HEK293 (cell line): ENCODE measurements at regions not wholly inside any gene's neighbourhood (a gene's known extent, or its start where the extent isn't known, plus 50 kb on each side); places are given as distances from the start of the nearest gene placed in this dataset.
"Not testable (repeated sequence)": the region's sequence is repeated elsewhere in the genome, so short reads cannot be mapped to it uniquely, and the experiment has no call there.

Experiments used
- CTCF ChIA-PET: fragments of 350-600 bp; formaldehyde crosslinking; extraction: SDS; loops from one replicate; lab custom pipeline; 2021; ENCODE audit warnings: antibody characterized with exemption; lab: Yijun Ruan, JAX
- POLR2A ChIA-PET: fragments of 300-600 bp; formaldehyde crosslinking; extraction: SDS; loops from one replicate; lab custom pipeline; 2020; ENCODE audit warnings: antibody characterized with exemption, inconsistent platforms; lab: Yijun Ruan, JAX
- H3K27ac ChIP-seq: fragments of 200-500 bp; sonication (Bioruptor generic); 2 replicates; pipeline ENCODE4 v1.5.1; 2014; ENCODE audit warnings: low read depth, low read length, control low read depth, inconsistent platforms; ENCODE audit errors: extremely low read depth
- H3K36me3 ChIP-seq, 2 experiments: fragments of 200-500 bp in 1 of 2; sonication (Bioruptor generic) in 1 of 2; 1 replicate in 1 of 2; 2 replicates in 1 of 2; pipeline ENCODE4 v1.5.1; 2014 to 2017; ENCODE audit warnings: inconsistent platforms in 2 of 2, low read length in 2 of 2; ENCODE audit not compliant: control insufficient read depth in 2 of 2, insufficient read depth in 1 of 2
- H3K4me1 ChIP-seq: fragments of 200-500 bp; sonication (Bioruptor generic); 2 replicates; pipeline ENCODE4 v1.5.1; 2014; ENCODE audit warnings: mild to moderate bottlenecking, low read length, inconsistent platforms; ENCODE audit not compliant: control insufficient read depth, insufficient read depth
- H3K4me3 ChIP-seq: 2 replicates; pipeline ENCODE4 v1.5.1; 2011; ENCODE audit warnings: low read depth, mild to moderate bottlenecking, control low read depth, low read length, moderate library complexity
- H3K9me3 ChIP-seq: fragments of 200-500 bp; sonication (Bioruptor generic); 2 replicates; pipeline ENCODE4 v1.5.1; 2014; ENCODE audit warnings: low read depth, low read length, inconsistent platforms; ENCODE audit not compliant: control insufficient read depth, insufficient read depth
- GFI1B ChIP-seq: fragments of 450-650 bp; formaldehyde crosslinking; IDR thresholded peaks from 2 replicates; pipeline ENCODE4 v1.5.1; 2016; ENCODE audit warnings: missing biosample characterization, missing genetic modification characterization
- GLIS2 ChIP-seq: fragments of 450-650 bp; formaldehyde crosslinking; IDR thresholded peaks from 2 replicates; pipeline ENCODE4 v1.5.1; 2016; ENCODE audit warnings: missing biosample characterization, missing genetic modification characterization
- HOXD13 ChIP-seq: sonication (generic); formaldehyde crosslinking; IDR thresholded peaks from 2 replicates; pipeline ENCODE4 v1.8.0; 2022; ENCODE audit warnings: missing genetic modification reagents, borderline replicate concordance
- SETDB1 ChIP-seq: IDR thresholded peaks from one replicate; pipeline ENCODE4 v1.6.1; 2017; ENCODE audit warnings: mild to moderate bottlenecking, low read length, moderate library complexity, mixed read lengths; ENCODE audit not compliant: insufficient read length
- ZBTB26 ChIP-seq: fragments of 450-650 bp; formaldehyde crosslinking; optimal IDR thresholded peaks from 2 replicates; pipeline ENCODE3; 2016; ENCODE audit warnings: missing biosample characterization, mild to moderate bottlenecking, missing genetic modification characterization
- ZBTB8A ChIP-seq: fragments of 450-650 bp; formaldehyde crosslinking; IDR thresholded peaks from 2 replicates; pipeline ENCODE4 v1.5.1; 2016; ENCODE audit warnings: missing biosample characterization, missing genetic modification characterization
- ZNF133 ChIP-seq: fragments of 450-650 bp; formaldehyde crosslinking; IDR thresholded peaks from 2 replicates; pipeline ENCODE4 v1.5.1; 2016; ENCODE audit warnings: missing biosample characterization, missing genetic modification characterization
- ZNF174 ChIP-seq: fragments of 450-650 bp; formaldehyde crosslinking; IDR thresholded peaks from 2 replicates; pipeline ENCODE4 v1.5.0; 2017; ENCODE audit warnings: missing biosample characterization, mild to moderate bottlenecking, missing genetic modification characterization
- ZNF23 ChIP-seq: fragments of 450-650 bp; formaldehyde crosslinking; IDR thresholded peaks from 2 replicates; pipeline ENCODE4 v1.5.1; 2016; ENCODE audit warnings: missing biosample characterization, missing genetic modification characterization, borderline replicate concordance
- ZNF280D ChIP-seq: fragments of 450-650 bp; formaldehyde crosslinking; IDR thresholded peaks from 2 replicates; pipeline ENCODE4 v1.5.1; 2016; ENCODE audit warnings: missing biosample characterization, missing genetic modification characterization
- ZNF311 ChIP-seq: fragments of 450-650 bp; formaldehyde crosslinking; IDR thresholded peaks from 2 replicates; pipeline ENCODE4 v1.5.1; 2017; ENCODE audit warnings: missing biosample characterization, missing genetic modification characterization, borderline replicate concordance
- ZNF510 ChIP-seq: fragments of 450-650 bp; formaldehyde crosslinking; IDR thresholded peaks from 2 replicates; pipeline ENCODE4 v1.5.1; 2018; ENCODE audit warnings: mild to moderate bottlenecking, missing genetic modification characterization, missing biosample characterization; ENCODE audit not compliant: insufficient replicate concordance
- ZNF670 ChIP-seq: fragments of 450-650 bp; formaldehyde crosslinking; IDR thresholded peaks from 2 replicates; pipeline ENCODE4 v1.5.1; 2016; ENCODE audit warnings: missing biosample characterization, missing genetic modification characterization, low read depth
- ZNF704 ChIP-seq: fragments of 450-650 bp; formaldehyde crosslinking; IDR thresholded peaks from 2 replicates; pipeline ENCODE4 v1.5.1; 2016; ENCODE audit warnings: missing biosample characterization, missing genetic modification characterization

DNA sequence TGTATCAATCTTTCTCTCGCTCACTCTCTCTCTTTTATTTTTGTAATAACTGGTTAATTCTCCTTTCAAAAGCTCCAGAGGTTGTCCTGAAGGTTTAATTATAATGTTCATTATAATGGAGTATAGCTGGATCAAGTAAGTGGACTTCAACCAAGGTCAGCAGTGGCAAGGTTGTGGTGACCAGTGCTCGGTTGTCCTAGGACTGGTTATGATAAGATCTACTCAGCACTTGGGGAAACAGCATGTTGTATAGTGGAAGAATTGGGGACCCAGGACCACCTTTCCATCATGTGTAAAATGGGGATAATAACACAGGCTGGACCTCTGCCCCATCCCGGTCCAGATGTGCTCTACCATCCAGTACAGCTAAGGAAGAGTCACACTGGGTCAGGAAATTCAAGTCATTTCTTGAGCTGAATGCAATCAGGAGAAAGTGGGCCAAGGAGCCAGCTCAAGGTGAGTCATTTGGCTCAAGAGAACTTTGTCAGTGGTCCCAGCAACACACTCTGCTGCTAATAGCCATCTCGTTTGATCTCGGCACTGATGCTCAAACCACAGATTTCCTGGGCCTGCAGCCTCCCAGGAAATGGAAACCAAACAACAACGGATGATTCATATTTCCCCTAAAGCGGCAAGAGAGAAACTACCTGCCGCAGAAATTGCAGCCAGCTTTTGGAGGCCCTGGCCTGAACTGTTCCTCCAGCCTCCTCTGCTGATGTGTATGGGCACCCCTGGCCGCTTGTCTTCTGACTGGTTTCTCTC lies 123.6 kb upstream of the RBPJ start:
- ChIA-PET POLR2A (no interaction called here), CTCF (no interaction called here)
- H3K27ac ChIP-seq = no peak overlapping the region
- no peaks in the 10 kb centered on the region for H3K4me1 ChIP-seq
- no peaks in the 10 kb centered on the region for H3K36me3 ChIP-seq
- TF ChIP-seq ZNF174 (no peak), ZNF510 (tag by site-specific recombination) (no peak), ZNF280D (tag by site-specific recombination) (no peak), ZBTB8A (tag by site-specific recombination) (no peak), ZNF670 (no peak), ZNF23 (tag by site-specific recombination) (no peak), ZNF311 (no peak)
- no peaks in the 10 kb centered on the region for H3K9me3 ChIP-seq
- no peak overlapping the region for H3K4me3 ChIP-seq

- H3K27ac ChIP-seq, H3K9me3 ChIP-seq, H3K36me3 ChIP-seq, POLR2A ChIA-PET, H3K4me1 ChIP-seq, H3K4me3 ChIP-seq: not testable (repeated sequence)
- CTCF ChIA-PET = interaction anchor here (0.9 to 1.6 kb wide), 2 partner anchors 131 to 211 kb away, joined by 3 to 4 read pairs; no protein-coding TSS in a partner anchor
These were observed 121.9 kb upstream of the RBPJ start for GRCh38 chr4:26198931-26199330.

GRCh38 chr4:26199596-26199995 lies 121.2 kb upstream of the RBPJ start:
- ChIA-PET POLR2A (no interaction called here), CTCF (no interaction called here)
- Histone ChIP-seq H3K27ac (no peak overlapping the region), H3K4me1 (no peaks in the 10 kb centered on the region), H3K36me3 (no peaks in the 10 kb centered on the region), H3K4me3 (no peak overlapping the region), H3K9me3 (no peaks in the 10 kb centered on the region)
- no peak for TF ChIP-seq SETDB1
- TF ChIP-seq ZBTB26 = no peak
- no peak for TF ChIP-seq GFI1B (tag by site-specific recombination)
- no peak for TF ChIP-seq GLIS2 (tag by site-specific recombination)
- no peak for TF ChIP-seq ZNF704 (tag by site-specific recombination)
- TF ChIP-seq HOXD13 (CRISPR knock-in tag) = no peak
- no peak for TF ChIP-seq ZNF133 (tag by site-specific recombination)
